HG03095 (cell line): ENCODE measurements at regions not wholly inside any gene's neighbourhood (a gene's known extent, or its start where the extent isn't known, plus 50 kb on each side); places are given as distances from the start of the nearest gene placed in this dataset.
"Not testable (repeated sequence)": the region's sequence is repeated elsewhere in the genome, so short reads cannot be mapped to it uniquely, and the experiment has no call there.

Source experiments
- ATAC-seq: cut with Tn5 transposase; IDR thresholded peaks from one replicate; pipeline ENCODE4 v1.9.1; 2021; ENCODE audit warnings: moderate library complexity; ENCODE audit not compliant: unreplicated experiment

GRCh38 chr6:130603391-130603790 lies 223.8 kb upstream of the SMLR1 start:
- ATAC-seq = no peak

DNA sequence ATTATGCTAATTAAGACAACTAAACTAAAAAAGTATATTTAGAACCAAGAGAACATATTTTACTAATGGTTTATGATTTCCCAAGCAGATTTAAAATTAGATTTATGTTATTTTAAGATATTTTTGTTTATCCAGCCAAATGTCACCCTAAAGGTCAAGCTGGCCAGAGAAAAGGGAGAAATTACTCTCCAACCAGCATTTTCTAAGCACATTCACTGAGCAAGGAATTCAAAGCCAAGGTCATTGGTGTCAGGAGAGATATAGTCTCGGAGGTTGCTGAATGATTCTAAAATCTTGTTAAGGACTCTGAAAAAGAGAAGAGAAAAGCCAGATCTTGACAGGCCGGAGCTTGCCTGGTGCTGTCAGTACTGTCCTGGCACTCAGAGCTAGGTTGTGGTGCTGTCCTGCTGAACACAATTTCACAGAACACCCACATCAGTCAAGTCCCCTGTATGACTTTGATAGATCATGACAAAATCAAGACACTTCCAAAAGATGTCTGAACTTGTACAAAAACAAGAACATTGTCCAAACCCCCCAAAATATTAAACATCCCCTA lies 222.3 kb upstream of the SMLR1 start:
- no peak for ATAC-seq

DNA sequence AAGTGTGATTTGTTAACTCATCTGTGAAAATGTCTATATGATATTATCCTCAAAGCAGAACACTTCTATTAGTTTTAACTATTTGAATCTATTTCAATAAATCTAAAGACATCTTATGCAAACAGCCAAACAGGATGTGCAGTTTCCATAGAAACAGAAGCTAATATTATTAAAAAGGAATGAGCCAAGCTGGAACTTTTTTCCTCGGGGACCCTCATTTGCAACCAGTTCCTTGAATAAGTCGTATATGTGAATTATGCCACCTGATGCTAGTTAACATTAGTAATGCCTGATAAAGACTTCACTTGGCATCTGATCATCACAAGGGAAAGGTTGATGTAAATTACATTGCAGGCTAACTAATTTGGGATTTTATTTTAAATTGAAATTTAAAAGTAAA lies 216.9 kb upstream of the SMLR1 start:
- ATAC-seq = no peak

DNA sequence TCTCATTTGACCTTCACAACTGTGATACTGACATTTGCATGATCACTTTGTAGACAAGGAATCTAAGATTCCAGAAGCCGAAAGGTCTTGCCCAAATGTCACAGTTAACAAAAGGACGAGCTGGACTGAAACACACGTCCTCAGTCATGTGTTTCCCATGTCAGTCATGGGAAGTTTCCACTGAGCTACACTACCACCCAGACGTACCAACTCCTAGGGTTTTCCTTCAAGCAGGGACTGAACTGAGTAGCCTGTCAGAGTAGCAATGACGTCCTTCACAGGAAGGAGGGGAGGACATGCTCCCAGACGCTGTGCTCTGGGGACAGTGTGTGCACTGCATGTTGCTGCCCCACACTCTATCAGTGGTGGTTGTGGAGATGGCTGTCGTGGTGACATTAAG lies 215.8 kb upstream of the SMLR1 start:
- ATAC-seq = no peak

DNA sequence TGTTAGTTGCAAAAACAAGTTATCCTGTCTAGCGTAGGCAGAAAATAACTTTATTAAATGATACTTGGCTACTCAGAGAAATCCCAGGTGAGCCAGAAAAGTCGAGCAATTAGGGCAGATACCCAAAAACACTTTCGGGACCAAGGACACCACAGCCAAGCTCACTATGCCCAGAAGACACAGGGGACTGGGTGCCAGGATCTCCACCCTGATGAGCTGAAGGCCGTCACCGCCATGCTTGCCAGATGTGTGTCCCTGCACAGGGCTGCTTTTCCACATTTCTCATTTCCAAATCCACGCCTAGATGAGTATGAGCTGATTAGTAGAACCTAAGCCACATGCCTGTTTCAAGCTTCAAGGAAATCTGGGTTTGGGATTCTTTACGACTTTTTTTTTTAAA lies 214.0 kb upstream of the SMLR1 start:
- ATAC-seq = no peak

- ATAC-seq = no peak
Observed at GRCh38 chr6:130615816-130616215, 211.4 kb upstream of the SMLR1 start.

DNA sequence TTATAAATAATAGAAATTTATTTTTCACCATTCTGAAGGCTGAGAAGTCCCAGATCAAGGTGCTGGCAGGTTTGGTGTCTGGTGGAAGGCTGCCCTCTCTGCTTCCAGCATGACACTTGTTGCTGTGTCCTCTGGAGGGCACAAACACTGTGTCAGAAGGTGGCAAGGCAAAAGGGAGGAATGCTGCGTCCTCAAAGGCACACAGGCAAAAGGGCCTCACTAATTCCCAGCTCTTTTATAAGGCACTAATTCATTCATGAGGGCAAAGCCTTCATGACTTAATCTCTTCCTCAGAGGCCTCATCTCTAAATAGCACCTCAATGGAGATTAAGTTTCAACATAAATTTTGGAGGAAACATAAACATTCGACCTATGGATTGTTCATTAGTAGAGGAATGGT lies 209.5 kb upstream of the SMLR1 start:
- ATAC-seq = no peak

DNA sequence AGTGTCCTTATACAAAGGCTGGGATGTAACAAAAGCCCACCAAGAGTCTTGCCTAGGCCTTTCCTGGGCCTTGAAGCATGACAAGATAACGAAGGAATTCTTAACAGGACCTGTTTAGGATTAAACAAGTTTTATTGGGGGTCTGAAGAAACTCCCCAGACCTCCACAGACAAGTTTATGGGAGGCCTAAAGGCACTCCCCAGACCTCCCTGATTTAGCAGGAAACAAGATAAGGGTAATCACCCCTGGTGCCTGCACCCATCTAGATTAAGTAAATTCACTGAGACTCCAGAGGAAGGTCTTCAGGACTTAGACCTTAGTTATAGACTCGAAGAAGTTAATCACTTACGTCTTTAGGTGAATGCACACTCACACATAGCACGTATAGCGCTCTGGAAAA lies 208.4 kb upstream of the SMLR1 start:
- not testable (repeated sequence) for ATAC-seq

GRCh38 chr6:130620338-130620781 lies 206.8 kb upstream of the SMLR1 start:
- ATAC-seq = no peak

GRCh38 chr6:130622142-130622541 lies 205.1 kb upstream of the SMLR1 start:
- no peak for ATAC-seq

DNA sequence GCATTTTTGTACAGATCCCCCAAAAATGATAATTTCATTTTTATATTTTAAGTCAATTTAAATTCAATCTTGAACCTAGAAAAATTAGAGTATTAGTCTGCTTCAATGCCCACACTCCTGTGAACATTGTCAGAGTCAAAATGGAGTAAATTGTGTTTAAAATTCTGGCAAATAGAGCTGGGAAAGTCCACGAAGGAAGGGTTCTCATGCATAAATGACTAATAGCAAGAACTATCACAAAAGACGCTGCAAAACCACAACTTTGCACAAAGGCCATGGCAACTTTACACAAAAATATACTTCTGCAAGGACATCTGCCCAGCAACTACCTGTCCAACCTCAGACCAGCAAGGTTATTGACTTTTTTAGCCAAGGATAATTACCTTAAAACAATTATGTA lies 203.2 kb upstream of the SMLR1 start:
- ATAC-seq = peak; percentile 38

- peak; percentile 77 for ATAC-seq
Observed at GRCh38 chr6:130625825-130626527, 201.2 kb upstream of the SMLR1 start.

GRCh38 chr6:130628862-130629261 lies 198.3 kb upstream of the SMLR1 start:
- no peak for ATAC-seq

DNA sequence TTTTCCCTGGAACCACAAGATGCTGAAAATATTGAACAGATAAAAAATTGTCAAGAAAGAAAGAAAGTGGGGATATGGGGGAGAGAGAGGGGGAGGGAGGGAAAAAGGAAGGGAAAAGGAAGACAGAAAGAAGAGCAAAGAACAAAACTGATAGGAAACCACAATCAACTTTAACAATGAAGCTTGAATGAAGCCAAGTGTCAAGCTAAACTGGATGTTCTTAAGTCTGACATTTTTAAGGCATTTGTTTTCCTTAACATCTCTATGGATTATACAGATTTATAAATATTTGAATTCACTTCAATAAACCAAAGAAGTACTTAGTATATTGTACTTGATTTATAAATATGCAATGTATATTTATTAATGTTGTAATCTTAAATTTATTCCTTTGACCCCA lies 197.6 kb upstream of the SMLR1 start:
- ATAC-seq = no peak

DNA sequence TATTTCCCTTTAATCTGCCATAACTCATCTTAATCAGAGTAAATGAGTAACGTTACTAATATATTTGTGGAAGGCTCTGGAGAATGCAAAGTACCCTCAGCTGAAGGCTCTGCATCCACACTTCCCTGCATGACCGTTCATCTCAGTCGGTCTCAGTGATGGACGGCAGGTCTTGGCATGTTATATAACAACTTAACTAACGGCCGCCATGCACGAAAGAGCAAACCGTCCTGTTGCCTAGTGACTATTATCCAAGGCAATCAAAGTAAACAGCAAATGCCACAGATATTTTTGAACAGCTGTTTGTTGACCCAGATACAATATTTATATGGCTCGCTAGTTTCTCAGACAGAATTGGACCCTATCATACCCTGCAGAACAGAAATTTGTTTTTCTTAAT lies 194.9 kb upstream of the SMLR1 start:
- ATAC-seq = no peak

- no peak for ATAC-seq
Observed at GRCh38 chr6:130632897-130633296, 194.3 kb upstream of the SMLR1 start.

DNA sequence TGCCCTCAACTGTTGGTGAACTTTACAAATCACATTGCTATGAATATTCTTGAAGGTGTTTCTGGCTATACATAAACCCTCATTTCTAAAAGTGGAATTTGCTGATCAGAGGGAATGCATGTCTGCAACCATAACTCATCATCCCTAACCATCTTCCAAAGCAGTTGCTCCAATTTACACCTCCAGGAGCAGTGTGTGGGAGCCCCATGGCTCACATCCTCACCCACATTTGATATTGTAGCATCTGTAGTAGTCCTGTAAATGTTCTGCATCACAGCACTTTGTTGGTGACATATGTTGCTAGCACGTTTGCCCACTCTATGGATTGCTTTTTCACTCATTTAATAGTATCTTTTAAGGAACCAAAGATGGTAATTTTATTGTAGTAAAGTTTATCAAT lies 183.8 kb upstream of the SMLR1 start:
- no peak for ATAC-seq

DNA sequence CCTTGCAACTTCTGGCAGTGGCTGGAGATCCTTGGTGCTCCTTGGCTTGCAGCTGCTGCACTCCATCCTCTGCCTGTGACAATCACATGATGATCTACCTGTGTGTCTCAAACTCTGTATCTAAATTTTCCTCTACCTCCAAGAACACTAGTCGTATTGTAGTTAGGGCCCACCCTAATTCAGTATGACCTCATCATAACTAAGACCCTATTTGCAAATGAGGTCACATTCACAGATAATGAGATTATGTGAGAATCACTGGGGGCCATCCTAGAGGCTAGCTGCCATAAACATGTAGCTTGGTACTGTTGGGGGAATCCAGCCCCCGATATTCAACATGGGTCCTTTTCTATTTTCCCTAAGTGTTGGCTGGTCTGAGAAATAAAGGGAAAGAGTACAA lies 183.0 kb upstream of the SMLR1 start:
- ATAC-seq = no peak

DNA sequence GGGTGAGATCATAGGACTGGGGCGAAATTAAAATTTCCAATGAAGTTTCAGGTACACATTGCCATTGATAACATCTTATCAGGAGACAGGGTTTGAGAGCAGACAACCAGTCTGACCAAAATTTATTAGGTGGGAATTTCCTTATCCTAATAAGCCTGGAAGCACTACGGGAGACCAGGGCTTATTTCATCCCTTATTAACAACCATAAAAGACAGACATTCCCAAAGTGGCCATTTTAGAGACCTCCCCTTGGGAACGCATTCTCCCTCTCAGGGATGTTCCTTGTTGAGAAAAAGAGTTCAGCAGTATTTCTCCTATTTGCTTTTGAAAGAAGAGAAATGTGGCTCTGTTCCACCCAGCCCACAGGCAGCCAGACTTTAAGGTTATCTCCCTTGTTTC lies 182.4 kb upstream of the SMLR1 start:
- ATAC-seq = not testable (repeated sequence)

- no peak for ATAC-seq
Observed at GRCh38 chr6:130647246-130647645, 180.0 kb upstream of the SMLR1 start.

GRCh38 chr6:130655586-130655985 lies 171.6 kb upstream of the SMLR1 start:
- ATAC-seq = no peak

DNA sequence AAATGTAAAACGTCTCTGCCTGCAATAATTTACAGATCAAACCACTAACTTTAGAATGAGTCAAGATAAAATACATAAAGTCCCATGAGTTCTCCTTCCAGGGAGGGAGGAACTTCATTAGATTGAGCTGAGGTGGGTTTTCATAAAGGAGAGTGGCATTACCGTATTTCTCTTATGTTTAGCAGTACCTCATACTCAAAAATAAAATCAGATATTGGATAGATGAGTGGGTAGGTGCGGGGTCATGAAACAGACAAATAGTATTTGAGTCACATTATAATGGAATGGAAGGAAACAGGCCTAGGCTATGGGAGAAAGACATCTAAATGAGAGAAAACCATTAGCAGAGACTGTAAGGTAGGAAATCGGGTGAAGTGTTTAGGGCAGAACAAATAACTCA lies 166.1 kb upstream of the SMLR1 start:
- ATAC-seq = no peak

GRCh38 chr6:130666786-130667185 lies 160.4 kb upstream of the SMLR1 start:
- ATAC-seq = no peak
